PC-9 (cell line): ENCODE measurements at regions not wholly inside any gene's neighbourhood (a gene's known extent, or its start where the extent isn't known, plus 50 kb on each side); places are given as distances from the start of the nearest gene placed in this dataset.
A peak's percentile ranks its signal among the peaks of the same experiment; 100 is the strongest.

ENCODE experiments used
- BruUV-seq: library from RNA; stranded (reverse); fragments of 400-500 nt; replicated peaks from 2 replicates; lab custom pipeline; 2021; lab: Mats Ljungman, UMichigan
- CTCF ChIA-PET: fragments of 300-600 bp; sonication (Branson Sonifier 250); formaldehyde crosslinking; loops from one replicate; lab custom pipeline; 2022; ENCODE audit warnings: antibody characterized with exemption; lab: Charles Lee
- POLR2A ChIA-PET: fragments of 300-600 bp; sonication (Branson Sonifier 250); formaldehyde crosslinking; loops from one replicate; lab custom pipeline; 2022; ENCODE audit warnings: antibody characterized with exemption; ENCODE audit not compliant: unreplicated experiment; lab: Charles Lee
- DNase-seq, 2 experiments: peaks; one replicate each; pipeline versions ENCODE4 v3.0.0 to v3.0.0-alpha.2; 2015 to 2022; ENCODE audit warnings: mixed read lengths in 1 of 2
- H2AFZ ChIP-seq: fragments of 200-600 bp; sonication (generic); 2 replicates; pipeline ENCODE4 v1.8.1; 2017; ENCODE audit warnings: antibody characterized with exemption
- H3F3A ChIP-seq: fragments of 200-600 bp; sonication (generic); 2 replicates; pipeline ENCODE4 v1.8.1; 2017; ENCODE audit warnings: antibody characterized with exemption, mild to moderate bottlenecking, low read depth; ENCODE audit not compliant: insufficient read depth
- H3K27ac ChIP-seq: fragments of 200-600 bp; sonication (generic); 2 replicates; pipeline ENCODE4 v1.6.1; 2016; ENCODE audit warnings: mixed run types
- H3K27me3 ChIP-seq: fragments of 200-600 bp; sonication (generic); 2 replicates; pipeline ENCODE4 v1.6.1; 2016; ENCODE audit warnings: low read depth, mixed run types; ENCODE audit not compliant: insufficient read depth
- H3K36me3 ChIP-seq: fragments of 200-600 bp; sonication (generic); 2 replicates; pipeline ENCODE4 v1.6.1; 2016; ENCODE audit warnings: low read depth, mixed run types
- H3K4me1 ChIP-seq: fragments of 200-600 bp; sonication (generic); replicated peaks from 2 replicates; pipeline ENCODE4 v1.6.1; 2016; ENCODE audit warnings: mixed run types; ENCODE audit not compliant: insufficient read depth
- H3K4me2 ChIP-seq: fragments of 200-600 bp; sonication (generic); 2 replicates; pipeline ENCODE4 v1.6.1; 2017; ENCODE audit warnings: mixed run types
- H3K4me3 ChIP-seq: fragments of 200-600 bp; sonication (generic); 2 replicates; pipeline ENCODE4 v1.6.1; 2016; ENCODE audit warnings: mixed run types
- H3K79me2 ChIP-seq: fragments of 200-600 bp; sonication (generic); 2 replicates; pipeline ENCODE4 v1.6.1; 2017; ENCODE audit warnings: low read depth, mixed run types
- H3K9me2 ChIP-seq: fragments of 200-600 bp; sonication (generic); 2 replicates; pipeline ENCODE4 v1.8.1; 2017; ENCODE audit warnings: mild to moderate bottlenecking; ENCODE audit not compliant: insufficient read depth
- H3K9me3 ChIP-seq: fragments of 200-600 bp; sonication (generic); 2 replicates; pipeline ENCODE4 v1.8.1; 2016; ENCODE audit warnings: low read depth; ENCODE audit not compliant: insufficient read depth
- H4K20me1 ChIP-seq: fragments of 200-600 bp; sonication (generic); 2 replicates; pipeline ENCODE4 v1.8.1; 2017; ENCODE audit not compliant: insufficient read depth
- CTCF ChIP-seq: fragments of 200-600 bp; sonication (generic); conservative IDR thresholded peaks from 2 replicates; pipeline ENCODE4 v1.6.1; 2017; ENCODE audit warnings: mixed run types, antibody characterized with exemption, mild to moderate bottlenecking, moderate library complexity
- EZH2 ChIP-seq: fragments of 200-600 bp; sonication (generic); IDR thresholded peaks from 2 replicates; pipeline ENCODE4 v1.8.0; 2017; ENCODE audit warnings: antibody characterized with exemption, low read depth
- intact Hi-C: fragments of 100-400 bp; cut with micrococcal nuclease; formaldehyde crosslinking; loops from one replicate; pipeline ENCODE4 v1.10.0; 2022; ENCODE audit not compliant: unreplicated experiment

- Histone ChIP-seq H3K4me3 (no peak overlapping the region), H3K36me3 (no peaks in the 10 kb centered on the region), H3K4me1 (no peaks in the 10 kb centered on the region), H4K20me1 (no peaks in the 10 kb centered on the region), H3K27me3 (no peaks in the 10 kb centered on the region), H3K79me2 (no peaks in the 10 kb centered on the region), H3K27ac (no peak overlapping the region), H2AFZ (no peak overlapping the region), H3F3A (no peaks in the 10 kb centered on the region), H3K9me3 (no peaks in the 10 kb centered on the region), H3K9me2 (no peaks in the 10 kb centered on the region), H3K4me2 (no peak overlapping the region)
- no TSS peak for BruUV-seq
- intact Hi-C loops: no loop called here
- ChIA-PET CTCF (no interaction called here), POLR2A (no interaction called here)
- peak in 1 of 2 experiments; percentile 35 for DNase-seq
- TF ChIP-seq EZH2 (no peak), CTCF (no peak)
Measured at GRCh38 chrX:95058815-95059214, 1384.8 kb downstream of the FAM133A start.

GRCh38 chrX:95059909-95060308 lies 1385.9 kb downstream of the FAM133A start:
- no peaks in the 10 kb centered on the region for H3K36me3 ChIP-seq
- H3K27me3 ChIP-seq: no peaks in the 10 kb centered on the region
- no peak overlapping the region for H2AFZ ChIP-seq
- H3K9me2 ChIP-seq: no peaks in the 10 kb centered on the region
- intact Hi-C loops: no loop called here
- TF ChIP-seq EZH2 (no peak), CTCF (no peak)
- H3F3A ChIP-seq: no peaks in the 10 kb centered on the region
- H3K4me3 ChIP-seq: no peak overlapping the region
- ChIA-PET POLR2A (no interaction called here), CTCF (no interaction called here)
- no peaks in the 10 kb centered on the region for H3K4me1 ChIP-seq
- no peaks in the 10 kb centered on the region for H4K20me1 ChIP-seq
- H3K4me2 ChIP-seq: no peak overlapping the region
- H3K9me3 ChIP-seq: no peaks in the 10 kb centered on the region
- no TSS peak for BruUV-seq
- H3K27ac ChIP-seq: no peak overlapping the region
- DNase-seq: no peak
- no peaks in the 10 kb centered on the region for H3K79me2 ChIP-seq

GRCh38 chrX:95063554-95063953 lies 1389.5 kb downstream of the FAM133A start:
- H2AFZ ChIP-seq: no peak overlapping the region
- H3F3A ChIP-seq: no peaks in the 10 kb centered on the region
- no peak for TF ChIP-seq EZH2
- TF ChIP-seq CTCF: no peak
- ChIA-PET POLR2A (no interaction called here), CTCF (no interaction called here)
- H3K9me3 ChIP-seq: no peaks in the 10 kb centered on the region
- H3K27me3 ChIP-seq: no peaks in the 10 kb centered on the region
- H3K9me2 ChIP-seq: no peaks in the 10 kb centered on the region
- DNase-seq: no peak
- H3K36me3 ChIP-seq: no peaks in the 10 kb centered on the region
- intact Hi-C loops: no loop called here
- H3K79me2 ChIP-seq: no peaks in the 10 kb centered on the region
- H3K4me3 ChIP-seq: no peak overlapping the region
- no TSS peak for BruUV-seq
- H3K4me2 ChIP-seq: no peak overlapping the region
- H3K27ac ChIP-seq: no peak overlapping the region
- no peaks in the 10 kb centered on the region for H4K20me1 ChIP-seq
- no peaks in the 10 kb centered on the region for H3K4me1 ChIP-seq
